Adrenal gland (tissue), 9 donors: ENCODE measurements at regions not wholly inside any gene's neighbourhood (a gene's known extent, or its start where the extent isn't known, plus 50 kb on each side); places are given as distances from the start of the nearest gene placed in this dataset.
"Not testable (repeated sequence)": the region's sequence is repeated elsewhere in the genome, so short reads cannot be mapped to it uniquely, and the experiment has no call there.

ENCODE experiments used
- DNase-seq, 7 donors: peaks; one replicate each; pipeline ENCODE4 v3.0.0-alpha.2; 2019 to 2020
- H3K27ac ChIP-seq, 5 donors: fragments of 200-600 bp; sonication (generic) in 4 of 5; 1 replicate in 3 of 5; 2 replicates in 2 of 5; pipeline versions ENCODE4 v1.5.1 to v1.8.0; 2016 to 2020; ENCODE audit warnings: mild to moderate bottlenecking in 1 of 5
- H3K27me3 ChIP-seq: fragments of 200-600 bp; 2 replicates; pipeline ENCODE4 v1.8.0; 2021
- H3K36me3 ChIP-seq, 2 donors: fragments of 200-600 bp; replicated peaks in 1 of 2; 1 replicate in 1 of 2; 2 replicates in 1 of 2; pipeline versions ENCODE4 v1.5.1 to v1.8.0; 2018 to 2022
- H3K4me1 ChIP-seq, 2 donors: fragments of 200-600 bp; replicated peaks in 1 of 2; 1 replicate in 1 of 2; 2 replicates in 1 of 2; pipeline versions ENCODE4 v1.5.1 to v1.8.0; 2018 to 2021
- H3K4me3 ChIP-seq, 4 donors: fragments of 200-600 bp; sonication (generic) in 3 of 4; one replicate each; pipeline ENCODE4 v1.5.1; 2016 to 2018
- H3K9me3 ChIP-seq, 3 donors: fragments of 200-600 bp; sonication (generic) in 1 of 3; replicated peaks in 1 of 3; 1 replicate in 2 of 3; 2 replicates in 1 of 3; pipeline versions ENCODE4 v1.5.1 to v1.8.0; 2016 to 2021
- CTCF ChIP-seq, 6 experiments: fragments of 450-650 bp in 4 of 6; fragments of 200-600 bp in 2 of 6; sonication (generic) in 1 of 6; IDR thresholded peaks; 1 replicate in 5 of 6; 2 replicates in 1 of 6; pipeline versions ENCODE4 v1.5.1 to v1.8.0; 2016 to 2021; ENCODE audit warnings: antibody characterized with exemption in 6 of 6, mild to moderate bottlenecking in 2 of 6, moderate library complexity in 1 of 6
- POLR2A ChIP-seq, 2 donors: fragments of 450-650 bp; IDR thresholded peaks; one replicate each; pipeline ENCODE4 v1.6.1; 2017; ENCODE audit warnings: antibody characterized with exemption in 2 of 2, mild to moderate bottlenecking in 2 of 2, moderate library complexity in 1 of 2
- WGBS, 4 donors: extraction: QIAGEN DNeasy Blood & Tissue Kit in 2 of 4; methylation state at CpG; one replicate each; pipeline versions ENCODE4 v1.1.5 to v1.1.7; 2013 to 2017; 5-methylcytosine and 5-hydroxymethylcytosine counted together
- intact Hi-C, 2 donors: fragments of 100-400 bp; cut with DNase I; formaldehyde crosslinking; loops; one replicate each; pipeline versions ENCODE4 v1.14.1 to v1.15.0; 2022 to 2023
- donor health status: healthy with polysubstance abuse.
- donor health status: Bipolar disorder and iron deficiency.
- donor health status: DM: yes; HTN: yes; CAD: no.
- donor health status: DM: no; HTN: no; CAD: no.
- donor health status: DM: no; HTN: no; CAD: no.

GRCh38 chr10:4396401-4397283 lies 429.4 kb upstream of the AKR1E2 start:
- no peaks in the 10 kb centered on the region for H3K27me3 ChIP-seq
- no peak for TF ChIP-seq POLR2A (IDR thresholded peaks at IDR 0.05)
- TF ChIP-seq CTCF (IDR thresholded peaks at IDR 0.05), result no peak
- no peak overlapping the region for H3K4me3 ChIP-seq
- DNase-seq, result no peak
- no peaks in the 10 kb centered on the region for H3K9me3 ChIP-seq
- H3K36me3 ChIP-seq, result no peaks in the 10 kb centered on the region
- no peak overlapping the region for H3K27ac ChIP-seq
- no peaks in the 10 kb centered on the region for H3K4me1 ChIP-seq
- intact Hi-C loops, result no loop called here
- 78 to 84% (median 81%) methylated on average over 9 of the region's 9 CpGs for WGBS, 4 donors

GRCh38 chr10:4395731-4396130 lies 430.3 kb upstream of the AKR1E2 start:
- Histone ChIP-seq H3K4me3 (no peak overlapping the region), H3K27ac (no peak overlapping the region), H3K4me1 (no peaks in the 10 kb centered on the region), H3K36me3 (no peaks in the 10 kb centered on the region), H3K9me3 (no peaks in the 10 kb centered on the region), H3K27me3 (no peaks in the 10 kb centered on the region)
- TF ChIP-seq POLR2A (IDR thresholded peaks at IDR 0.05), result no peak
- TF ChIP-seq CTCF (IDR thresholded peaks at IDR 0.05), result no peak
- intact Hi-C loops, result no loop called here
- WGBS, 4 donors, result 86 to 90% (median 88%) methylated on average over 6 of the region's 6 CpGs
- no peak for DNase-seq

- H3K27ac ChIP-seq, DNase-seq, H3K36me3 ChIP-seq, H3K27me3 ChIP-seq, intact Hi-C loops, H3K4me3 ChIP-seq, H3K4me1 ChIP-seq, H3K9me3 ChIP-seq: not testable (repeated sequence)
- WGBS, 4 donors, result 92 to 95% (median 94%) methylated on average over 3 of the region's 3 CpGs
Measured at GRCh38 chr10:4394455-4394854, 431.6 kb upstream of the AKR1E2 start.

- intact Hi-C loops, result no loop called here
- DNase-seq, result no peak
- H3K9me3 ChIP-seq, result no peaks in the 10 kb centered on the region
- H3K27ac ChIP-seq, result no peak overlapping the region
- no peaks in the 10 kb centered on the region for H3K27me3 ChIP-seq
- no peaks in the 10 kb centered on the region for H3K36me3 ChIP-seq
- WGBS, 4 donors, result 60 to 83% (median 68%) methylated on average over 3 of the region's 3 CpGs
- H3K4me1 ChIP-seq, result no peaks in the 10 kb centered on the region
- H3K4me3 ChIP-seq, result no peak overlapping the region
- TF ChIP-seq POLR2A (IDR thresholded peaks at IDR 0.05) (no peak), CTCF (IDR thresholded peaks at IDR 0.05) (no peak)
Measured at GRCh38 chr10:4391683-4392082, 434.3 kb upstream of the AKR1E2 start.

GRCh38 chr10:4390219-4390618 lies 435.8 kb upstream of the AKR1E2 start:
- no peaks in the 10 kb centered on the region for H3K27me3 ChIP-seq
- no peak for TF ChIP-seq POLR2A (IDR thresholded peaks at IDR 0.05)
- TF ChIP-seq CTCF (IDR thresholded peaks at IDR 0.05), result no peak
- H3K4me1 ChIP-seq, result no peaks in the 10 kb centered on the region
- H3K27ac ChIP-seq, result no peak overlapping the region
- intact Hi-C loops, result no loop called here
- H3K9me3 ChIP-seq, result no peaks in the 10 kb centered on the region
- WGBS, 4 donors, result 86 to 94% (median 94%) methylated on average over 2 of the region's 2 CpGs
- no peak for DNase-seq
- H3K4me3 ChIP-seq, result no peak overlapping the region
- no peaks in the 10 kb centered on the region for H3K36me3 ChIP-seq
